ENCODE measurements at regions not wholly inside any gene's neighbourhood (a gene's known extent, or its start where the extent isn't known, plus 50 kb on each side); places are given as distances from the start of the nearest gene placed in this dataset.

GRCh38 chr12:111188436-111188835 is 180.5 kb downstream of the PHETA1 start:
- no peak for TF ChIP-seq CTCF (conservative IDR thresholded peaks at IDR 0.05; ENCODE audit: low read depth in 2 of 2)
- no peak for TF ChIP-seq EZH2phosphoT487 (IDR thresholded peaks at IDR 0.05; ENCODE audit: unreplicated experiment)
- TF ChIP-seq REST (IDR thresholded peaks at IDR 0.05; ENCODE audit: unreplicated experiment): no peak
- no peak for TF ChIP-seq EZH2 (IDR thresholded peaks at IDR 0.05; ENCODE audit: low read depth, unreplicated experiment)
- TF ChIP-seq CREB1 (CRISPR knock-in tag; IDR thresholded peaks at IDR 0.05; ENCODE audit: low read depth): no peak
- no peak for TF ChIP-seq ZNF462 (CRISPR knock-in tag; IDR thresholded peaks at IDR 0.05)
- TF ChIP-seq ETS1 (IDR thresholded peaks at IDR 0.05): no peak
- TF ChIP-seq POLR2AphosphoS5 (IDR thresholded peaks at IDR 0.05; ENCODE audit: low read depth): no peak
- TF ChIP-seq JUNB (IDR thresholded peaks at IDR 0.05; ENCODE audit: unreplicated experiment): no peak
- TF ChIP-seq STAT1 (IDR thresholded peaks at IDR 0.05; ENCODE audit: unreplicated experiment): no peak
- TF ChIP-seq ZNF331 (CRISPR knock-in tag; IDR thresholded peaks at IDR 0.05; ENCODE audit: low read depth): no peak
